NCI-H1436 (cell line): ENCODE measurements at regions not wholly inside any gene's neighbourhood (a gene's known extent, or its start where the extent isn't known, plus 50 kb on each side); places are given as distances from the start of the nearest gene placed in this dataset.

Experiments
- DNase-seq: peaks from one replicate; lab custom pipeline; 2025; lab: John Stamatoyannopoulos, UW

DNA sequence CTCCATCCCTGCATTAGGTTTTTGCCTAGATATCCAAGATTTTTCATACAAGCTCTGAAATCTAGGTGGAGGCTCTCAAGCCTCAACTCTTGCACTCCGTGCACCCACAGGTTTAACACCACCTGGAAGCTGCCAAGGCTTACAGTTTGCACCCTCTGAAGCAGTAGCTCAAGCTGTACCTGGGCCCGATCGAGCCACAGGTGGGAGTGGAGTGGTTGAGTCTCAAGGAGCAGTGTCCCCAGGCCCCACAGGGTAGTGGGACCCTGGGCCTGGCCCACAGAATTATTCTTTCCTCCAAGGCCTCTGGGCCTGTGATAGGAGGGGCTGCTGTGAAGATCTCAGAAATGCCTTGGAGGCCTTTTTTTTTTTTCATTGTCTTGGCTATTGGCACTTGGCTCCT lies 973.5 kb upstream of the MAP3K7 start:
- DNase-seq, result no peak

DNA sequence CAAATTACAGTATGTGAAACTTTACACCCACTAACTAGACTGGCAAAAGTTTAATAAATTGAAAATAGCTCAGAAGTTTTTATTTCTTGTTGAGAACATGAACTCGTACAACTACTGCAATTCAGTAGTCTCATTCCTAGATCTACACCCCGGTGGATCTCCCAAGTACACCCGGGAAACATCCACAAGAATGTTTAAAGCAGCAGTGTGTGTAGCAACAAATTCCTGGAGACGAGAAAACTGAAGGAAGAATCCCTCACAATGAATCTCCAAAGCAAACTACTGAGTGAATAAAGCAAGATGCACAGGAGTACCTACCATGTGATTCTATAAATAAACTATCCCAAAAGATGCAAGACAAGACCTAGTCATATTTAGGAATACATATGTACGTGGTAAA lies 954.0 kb upstream of the MAP3K7 start:
- DNase-seq, result no peak

DNA sequence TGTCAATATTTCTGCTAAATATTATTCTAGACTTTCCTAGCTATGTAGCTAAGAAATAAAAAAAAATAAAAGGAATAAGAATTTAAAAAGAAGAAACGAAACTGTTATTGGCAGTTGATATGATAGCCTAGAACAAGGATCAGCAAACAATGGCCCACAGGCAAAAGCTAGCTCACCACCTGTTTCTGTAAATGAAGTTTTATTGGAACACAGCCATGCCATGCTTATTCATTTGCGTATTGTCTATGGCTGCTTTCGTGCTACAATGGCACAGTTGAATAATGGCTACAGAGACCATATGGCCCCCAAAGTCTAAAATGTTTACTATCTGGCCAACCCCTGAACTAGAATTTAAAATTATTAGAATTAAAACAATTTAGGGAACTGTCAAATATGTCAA lies 952.6 kb upstream of the MAP3K7 start:
- DNase-seq, result no peak

DNA sequence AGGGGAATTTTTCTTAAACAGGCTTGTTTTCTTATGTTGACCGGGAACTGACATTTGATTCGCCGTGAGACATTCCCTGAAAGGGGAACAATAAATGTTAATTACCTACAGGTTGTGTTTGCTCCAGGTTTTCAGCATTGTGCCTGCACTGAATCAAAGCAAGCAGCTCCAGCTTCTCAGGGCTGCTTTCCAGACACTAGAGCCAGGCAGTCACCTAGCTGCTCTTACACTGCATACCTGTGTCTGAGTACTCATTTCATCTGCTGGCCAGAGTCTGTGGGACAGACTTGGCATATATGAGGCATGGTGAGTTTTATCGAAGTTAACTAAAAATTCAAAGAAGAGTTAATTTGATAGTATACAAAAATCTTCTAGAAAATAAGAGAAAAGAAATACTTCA lies 951.8 kb upstream of the MAP3K7 start:
- DNase-seq, result no peak

DNA sequence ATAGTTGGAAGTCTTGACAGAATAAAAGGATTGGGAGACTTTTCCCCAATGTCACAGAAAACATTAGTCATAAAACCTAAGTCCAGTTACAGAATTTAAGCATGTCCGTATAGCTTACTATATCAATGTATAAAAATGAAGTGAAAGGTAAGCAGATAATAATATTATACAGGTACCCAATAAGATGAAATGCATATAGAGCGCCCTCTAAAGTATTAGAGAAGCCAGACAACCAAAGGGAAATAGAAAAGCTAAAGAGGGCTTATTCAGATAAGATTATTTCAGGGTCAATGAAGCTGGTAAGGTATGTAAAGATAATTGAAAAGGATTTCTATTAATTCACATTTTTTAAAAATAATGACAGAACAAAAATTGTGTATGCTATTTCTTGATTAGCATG lies 947.7 kb upstream of the MAP3K7 start:
- no peak for DNase-seq

DNA sequence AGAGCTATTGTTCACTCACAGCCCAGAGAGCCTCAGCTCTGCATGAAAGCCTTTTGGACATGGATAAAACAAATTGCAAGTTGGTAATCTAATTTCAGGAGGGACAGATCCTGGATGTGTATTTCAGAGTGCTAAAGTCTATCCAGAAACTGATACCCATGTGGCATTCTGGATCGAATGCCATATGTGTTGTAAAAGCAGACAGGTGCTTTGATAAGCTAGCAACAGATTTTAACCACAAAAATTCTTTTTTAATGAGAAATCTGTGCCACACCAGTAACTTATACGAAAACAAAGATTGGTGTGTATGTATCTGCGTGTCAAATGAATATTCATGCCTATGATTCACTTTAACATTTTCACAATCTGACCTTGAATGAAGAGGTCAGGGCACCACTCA lies 936.6 kb upstream of the MAP3K7 start:
- no peak for DNase-seq

DNA sequence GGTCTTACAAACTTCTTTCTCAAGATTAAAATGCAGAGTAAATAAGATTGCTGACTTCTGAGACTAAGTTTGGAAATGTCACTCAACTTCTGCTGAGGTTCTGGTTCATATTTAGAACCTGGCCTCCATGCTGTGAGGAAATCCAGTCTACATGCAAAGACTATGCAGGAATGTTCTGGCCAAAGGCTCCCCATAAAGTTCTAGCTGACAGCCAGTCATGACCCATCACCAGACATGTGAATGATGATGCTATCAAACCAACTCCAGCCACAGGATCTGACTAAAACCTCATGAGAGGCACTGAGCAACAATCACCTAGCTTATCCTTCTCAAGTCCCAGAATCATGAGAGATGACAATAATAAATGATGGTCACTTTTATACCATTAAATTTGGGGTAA lies 935.1 kb upstream of the MAP3K7 start:
- no peak for DNase-seq

DNA sequence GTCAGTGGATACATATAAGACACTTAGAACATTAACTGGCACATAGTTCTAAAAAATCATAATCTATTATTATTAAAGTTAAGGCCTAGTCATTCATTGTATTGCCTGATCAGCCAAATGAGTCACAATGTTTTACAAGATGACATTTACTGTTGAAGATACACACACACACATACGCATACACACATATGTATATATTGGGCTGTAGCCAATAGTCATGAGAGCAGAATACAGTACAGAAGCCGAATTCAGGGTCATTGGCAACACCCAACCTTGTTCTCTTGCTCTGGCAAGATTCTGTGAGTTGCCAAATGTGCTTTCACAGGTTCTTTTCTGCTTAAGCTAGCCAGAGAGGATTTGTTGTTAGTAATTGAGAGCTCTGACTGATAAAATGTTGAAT lies 922.8 kb upstream of the MAP3K7 start:
- no peak for DNase-seq

DNA sequence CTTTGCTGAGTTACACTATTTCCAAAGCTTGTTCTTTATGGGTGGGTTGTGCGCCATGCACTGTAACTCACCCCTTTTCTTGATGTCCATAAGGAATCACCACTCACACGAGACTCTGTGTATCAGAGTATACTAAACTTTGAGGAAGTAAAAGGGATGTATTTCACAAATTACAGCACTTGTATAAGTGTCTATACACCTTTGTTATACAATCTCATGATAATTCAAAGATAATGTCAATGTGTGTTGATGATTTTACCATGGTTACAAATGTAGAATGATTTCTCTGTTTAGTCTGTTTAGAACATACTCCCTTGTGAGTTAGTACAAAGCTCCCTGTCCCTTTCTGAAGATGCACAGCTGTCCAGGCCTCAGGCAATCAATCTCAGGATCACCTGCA lies 922.2 kb upstream of the MAP3K7 start:
- DNase-seq, result no peak

DNA sequence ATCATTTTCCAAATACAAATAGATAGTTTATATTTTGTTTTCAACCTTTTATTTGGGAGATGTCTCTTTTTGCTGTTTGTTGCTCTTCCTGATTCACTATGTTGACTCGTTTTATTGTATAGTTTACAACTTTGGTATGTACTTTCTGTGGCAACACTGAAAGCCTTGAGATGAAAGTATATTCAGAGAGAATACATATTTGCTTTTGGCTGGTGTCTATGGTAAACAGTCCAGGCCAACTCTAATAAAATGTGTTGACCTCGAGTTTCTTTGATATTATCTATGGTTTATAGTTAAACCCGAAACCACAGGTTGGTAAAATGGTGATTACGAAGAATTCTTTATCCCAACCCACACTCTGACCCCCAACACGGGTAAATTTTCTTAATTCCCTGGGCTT lies 919.6 kb upstream of the MAP3K7 start:
- DNase-seq, result no peak

DNA sequence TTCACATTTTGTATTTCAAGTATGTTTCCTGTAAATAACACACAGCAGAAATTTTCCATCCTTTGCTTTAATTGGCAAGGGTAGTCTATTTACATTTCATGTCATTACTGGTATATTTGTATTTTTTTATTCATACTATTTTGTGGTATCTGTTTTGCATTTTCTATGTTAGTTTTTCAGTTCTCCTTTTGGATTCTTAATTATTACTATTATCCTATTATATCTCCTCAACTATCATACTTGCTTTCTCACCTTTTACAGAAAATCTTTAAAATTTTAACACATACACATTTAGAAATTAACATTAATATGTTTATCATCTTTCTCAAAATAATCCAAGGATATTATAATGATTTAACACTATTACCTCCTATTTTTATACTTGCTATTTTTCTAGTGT lies 918.3 kb upstream of the MAP3K7 start:
- DNase-seq, result no peak

DNA sequence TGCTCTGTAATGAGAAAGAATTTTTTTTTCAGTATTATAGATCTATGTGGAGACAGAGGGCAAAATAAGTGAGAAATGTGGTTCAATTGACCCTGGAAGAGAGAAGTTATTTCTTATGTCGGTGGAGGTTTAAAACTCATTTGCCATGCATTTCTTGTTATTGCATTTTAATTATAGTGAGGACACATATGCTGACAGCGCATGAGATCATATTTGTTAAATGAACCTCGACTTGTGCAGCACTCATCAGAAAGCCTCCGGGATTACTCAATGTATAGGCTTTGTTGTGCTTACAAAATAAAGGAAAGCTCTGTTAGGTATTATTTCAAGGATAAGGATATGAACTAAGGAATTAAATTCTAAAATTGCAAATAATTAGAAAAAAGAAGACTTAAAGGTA lies 915.1 kb upstream of the MAP3K7 start:
- no peak for DNase-seq

DNA sequence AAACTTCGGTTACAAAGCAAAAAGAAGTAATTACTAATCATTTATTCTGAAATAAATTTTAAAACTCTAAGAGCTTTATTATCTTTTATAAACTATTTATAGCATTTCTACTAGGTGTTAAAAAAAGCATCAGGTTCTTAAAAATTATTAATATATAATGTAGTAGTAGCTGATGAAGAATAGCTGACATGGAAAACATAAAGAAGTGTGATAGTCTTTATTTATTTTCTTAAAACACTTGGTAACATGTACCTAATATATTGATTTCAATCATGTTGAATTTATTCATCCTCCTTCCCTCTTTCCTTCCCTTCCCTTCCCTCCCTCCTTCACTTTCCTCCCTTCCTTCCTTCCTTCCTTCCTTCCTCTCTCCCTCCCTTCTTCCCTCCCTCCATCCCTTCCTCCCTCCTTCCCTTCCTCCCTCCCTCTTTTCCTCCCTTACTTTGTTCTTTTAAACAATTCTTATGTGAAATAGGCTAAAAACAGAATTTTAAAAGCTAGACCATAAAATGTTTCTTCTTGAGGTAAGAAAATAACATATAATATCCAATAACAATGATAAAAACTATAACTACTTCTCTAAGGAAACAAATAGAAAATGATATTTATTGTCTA lies 913.9 kb upstream of the MAP3K7 start:
- no peak for DNase-seq

DNA sequence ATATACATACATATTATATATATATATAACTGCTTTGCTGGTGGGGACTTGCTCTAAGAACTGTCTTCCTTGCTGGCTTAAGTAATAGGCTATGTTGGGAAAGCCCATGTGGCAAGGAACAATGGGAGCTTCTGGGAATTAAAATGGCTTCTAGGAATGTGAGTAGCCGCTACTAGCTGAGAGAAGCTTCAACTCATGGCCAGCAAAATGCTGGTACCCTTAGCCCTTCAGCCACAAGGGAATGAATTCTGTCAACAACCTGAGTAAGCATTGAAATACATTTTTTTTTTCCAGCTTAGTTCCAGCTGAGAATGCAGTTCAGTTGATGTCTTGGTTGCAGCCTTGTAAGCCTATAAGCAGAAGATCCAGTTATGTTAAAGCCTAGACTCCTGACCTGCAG lies 911.7 kb upstream of the MAP3K7 start:
- DNase-seq, result no peak

DNA sequence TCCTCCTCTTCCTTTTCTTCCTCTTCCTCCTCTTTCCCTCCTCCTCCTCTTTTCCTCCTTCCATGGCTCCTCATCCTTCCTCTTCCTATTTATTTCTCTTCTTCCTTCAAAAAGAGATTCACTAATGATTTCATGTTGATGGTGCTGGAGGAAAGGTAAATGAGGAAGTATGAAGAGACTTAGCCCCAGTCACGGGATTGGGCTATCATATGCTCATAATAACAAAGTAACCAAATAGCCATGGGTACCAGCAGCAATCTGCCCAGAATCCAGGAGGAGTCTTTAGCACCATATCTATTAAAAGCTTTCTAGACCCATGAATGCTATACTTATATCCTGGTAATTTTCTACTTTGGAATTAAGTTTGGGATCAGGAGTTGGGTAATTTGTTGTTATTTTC lies 910.9 kb upstream of the MAP3K7 start:
- DNase-seq, result no peak

DNA sequence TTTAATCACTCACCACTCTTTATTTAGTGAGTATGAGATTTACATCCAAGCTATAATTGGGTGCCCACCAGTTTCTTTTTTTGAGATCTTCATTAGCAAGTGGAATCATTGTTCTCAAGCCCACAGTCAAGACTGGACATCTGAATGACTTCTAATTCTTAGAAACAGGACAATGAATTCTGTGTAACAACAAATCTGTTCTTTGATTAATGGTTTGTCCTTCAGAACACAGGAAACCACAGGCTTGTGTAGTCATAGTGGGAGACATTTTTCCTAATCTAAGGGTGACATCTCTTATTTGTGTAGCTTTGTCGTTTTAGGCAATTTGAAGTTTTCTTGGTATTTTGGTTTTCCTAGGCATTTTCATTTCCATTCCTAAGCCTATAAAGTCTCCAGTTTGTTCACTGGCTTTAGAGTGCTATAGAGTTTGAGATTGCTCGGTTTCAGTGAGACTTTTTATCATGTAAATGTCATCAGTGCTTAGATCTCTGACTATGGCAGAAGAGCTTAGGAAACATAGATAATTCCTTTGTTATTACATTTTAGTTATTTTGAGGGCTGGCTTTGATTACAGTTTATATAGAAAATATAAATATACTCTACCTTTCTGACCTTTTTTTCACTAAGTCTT lies 903.9 kb upstream of the MAP3K7 start:
- no peak for DNase-seq

DNA sequence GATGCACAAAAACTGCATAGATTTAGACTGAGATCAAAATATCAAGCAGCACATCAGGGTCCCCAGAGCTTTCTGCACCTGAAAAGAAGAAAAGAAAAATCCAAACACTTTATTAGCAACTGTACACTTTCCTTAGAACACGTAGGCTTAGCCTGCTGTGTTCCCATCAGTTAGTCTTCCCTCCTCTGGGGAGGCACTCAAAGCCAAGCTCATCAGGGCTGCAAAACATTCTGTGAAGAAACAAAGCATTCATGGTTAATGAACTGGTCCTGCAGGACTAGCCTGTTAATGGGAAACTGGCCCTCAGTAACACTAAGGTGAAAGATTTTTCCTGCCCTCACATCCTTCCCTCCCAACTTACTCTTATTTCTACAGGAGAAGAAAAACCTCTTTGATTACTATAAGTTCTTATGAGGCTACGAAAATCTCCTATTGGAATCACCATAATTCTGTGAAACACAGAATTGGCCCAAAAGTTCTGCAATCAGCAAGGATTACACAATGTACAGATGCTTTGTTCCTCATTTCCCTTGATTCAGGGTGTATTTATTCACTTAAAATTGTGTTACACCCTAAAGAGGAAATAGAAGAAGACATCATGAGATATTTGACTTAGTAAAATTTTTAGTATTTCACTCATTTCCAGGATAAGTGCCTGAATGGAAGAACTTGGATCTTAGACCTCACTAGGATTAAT lies 901.0 kb upstream of the MAP3K7 start:
- no peak for DNase-seq

DNA sequence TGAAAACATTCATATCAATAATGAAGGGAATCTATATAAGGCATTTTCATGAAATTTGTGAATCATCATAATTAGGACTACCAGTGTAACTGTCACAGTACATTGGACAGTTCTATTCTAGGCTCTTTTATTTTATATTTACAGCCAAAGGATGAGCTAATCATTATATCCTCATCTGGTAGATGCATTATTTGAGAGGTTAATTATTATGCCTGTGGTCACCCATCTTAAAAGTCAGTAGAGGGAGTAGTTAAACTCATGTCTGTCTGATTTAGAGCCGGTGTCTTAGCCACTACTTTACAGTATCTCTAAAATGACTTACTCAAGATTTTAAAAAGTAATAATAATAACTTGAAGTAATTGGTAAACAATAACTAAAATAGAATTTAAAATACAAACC lies 899.3 kb upstream of the MAP3K7 start:
- DNase-seq, result no peak

DNA sequence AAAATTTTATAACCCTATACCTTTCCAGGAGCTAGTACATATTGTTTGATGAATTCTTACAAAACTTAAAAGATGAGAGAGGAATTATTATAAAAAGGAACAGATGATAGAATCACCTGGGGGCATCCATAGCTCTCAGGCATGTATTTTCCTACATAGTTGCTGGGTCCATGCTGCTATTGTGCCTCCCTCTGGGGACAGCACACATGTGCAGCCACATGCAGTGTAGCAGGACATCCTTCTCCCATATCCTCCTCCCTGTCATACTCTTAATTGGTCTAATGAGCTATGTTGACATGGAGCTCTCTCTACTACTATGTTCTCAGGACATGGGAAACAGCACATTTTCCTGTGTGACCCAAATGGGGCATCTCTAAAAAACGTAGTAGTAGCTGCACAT lies 898.2 kb upstream of the MAP3K7 start:
- no peak for DNase-seq

DNA sequence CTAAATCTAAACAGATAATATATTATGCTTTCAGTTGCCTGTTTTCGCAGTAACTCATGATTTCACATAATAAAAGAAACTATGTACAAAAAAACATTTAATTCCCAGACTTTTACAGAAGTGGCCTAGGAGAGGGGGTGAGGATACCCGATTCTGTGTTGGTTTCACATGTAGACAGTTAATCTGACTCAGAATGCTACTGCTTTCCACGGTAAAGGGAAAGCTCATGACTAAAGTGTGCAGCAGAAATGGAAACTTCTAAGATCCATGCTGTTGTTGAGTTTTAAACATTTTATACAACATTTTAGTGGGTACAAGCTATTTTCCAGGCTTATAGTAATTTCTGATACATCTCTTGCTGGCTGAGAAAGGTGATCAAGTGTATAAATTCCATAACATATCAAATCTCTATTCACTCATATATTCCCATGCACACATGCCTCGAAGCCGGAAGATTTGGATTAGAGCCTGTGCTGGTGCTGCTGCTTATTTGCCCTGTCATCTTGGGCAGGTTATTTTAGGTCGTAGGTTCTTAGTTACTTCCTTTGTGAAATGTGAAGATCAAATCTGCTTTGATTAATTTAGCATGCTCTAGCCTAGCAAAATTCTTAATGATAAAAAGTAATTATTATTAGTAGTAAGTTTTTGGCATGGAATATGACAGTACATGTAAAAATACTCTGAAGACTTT lies 896.7 kb upstream of the MAP3K7 start:
- no peak for DNase-seq

DNA sequence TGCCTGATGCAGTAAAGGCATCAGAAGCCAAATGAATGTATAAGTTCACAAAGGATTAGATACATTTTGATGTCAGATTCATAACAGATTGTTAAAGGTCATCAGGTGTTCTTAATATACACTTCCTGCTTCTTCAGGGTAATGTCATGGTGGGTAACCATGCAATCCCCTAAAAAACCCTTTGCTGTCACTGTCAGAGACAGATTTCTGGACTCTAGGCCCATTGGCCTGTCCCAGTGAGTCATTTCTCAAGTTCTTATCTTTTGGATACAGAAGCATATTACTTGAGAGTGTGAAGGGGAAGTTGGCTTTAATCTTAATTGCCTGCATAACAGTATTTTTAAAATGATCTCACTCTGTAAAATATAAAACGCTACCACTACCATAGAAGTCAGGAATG lies 895.6 kb upstream of the MAP3K7 start:
- no peak for DNase-seq

DNA sequence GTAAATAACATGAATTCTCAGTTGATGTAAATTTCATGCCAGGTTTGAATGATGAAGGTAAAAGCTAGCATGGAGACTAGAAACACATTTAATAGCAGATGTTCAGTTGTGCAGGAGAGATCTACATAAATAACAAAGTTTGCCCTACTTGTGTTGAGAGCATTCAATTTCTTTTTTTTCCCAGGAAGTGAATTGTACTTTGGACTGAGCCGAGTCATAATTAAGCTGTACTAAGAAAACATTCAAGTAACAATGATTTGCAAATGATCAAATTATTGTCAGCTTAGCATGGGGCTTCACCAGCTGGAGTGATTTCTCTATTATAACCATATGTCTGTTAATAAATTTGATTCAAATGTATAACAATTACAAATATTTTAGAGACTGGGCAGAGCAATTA lies 893.5 kb upstream of the MAP3K7 start:
- peak; percentile 27 for DNase-seq

DNA sequence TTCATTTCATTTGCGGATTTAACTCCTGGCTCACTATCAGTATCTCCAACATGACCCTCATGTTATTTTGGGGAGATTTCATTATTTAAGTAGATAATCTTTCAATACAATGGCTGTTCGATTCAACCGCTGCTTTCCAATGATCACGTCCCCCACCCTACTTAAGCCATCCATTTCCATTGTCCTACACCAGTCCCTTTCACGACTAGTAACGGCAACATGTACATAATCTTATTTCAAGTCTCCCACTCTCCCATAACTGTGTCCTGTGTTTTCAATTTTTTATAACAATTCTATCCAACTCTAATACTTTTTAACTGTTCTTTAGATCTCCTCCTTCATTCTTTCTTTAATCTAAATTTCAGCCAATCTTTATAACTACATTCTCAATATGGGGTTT lies 890.8 kb upstream of the MAP3K7 start:
- no peak for DNase-seq
